Posterior vena cava (tissue), 2 donors: ENCODE measurements at regions not wholly inside any gene's neighbourhood (a gene's known extent, or its start where the extent isn't known, plus 50 kb on each side); places are given as distances from the start of the nearest gene placed in this dataset.

Source experiments
- DNase-seq: peaks from one replicate; pipeline ENCODE4 v3.0.0-alpha.2; 2020; ENCODE audit warnings: low spot score
- intact Hi-C, 2 donors: fragments of 100-400 bp; cut with DNase I; formaldehyde crosslinking; loops; one replicate each; pipeline versions ENCODE4 v1.14.1 to v1.14.2; 2022 to 2023
- donor health status: DM: yes; HTN: yes; CAD: no.
- donor health status: DM: yes; HTN: yes; CAD: no.

DNA sequence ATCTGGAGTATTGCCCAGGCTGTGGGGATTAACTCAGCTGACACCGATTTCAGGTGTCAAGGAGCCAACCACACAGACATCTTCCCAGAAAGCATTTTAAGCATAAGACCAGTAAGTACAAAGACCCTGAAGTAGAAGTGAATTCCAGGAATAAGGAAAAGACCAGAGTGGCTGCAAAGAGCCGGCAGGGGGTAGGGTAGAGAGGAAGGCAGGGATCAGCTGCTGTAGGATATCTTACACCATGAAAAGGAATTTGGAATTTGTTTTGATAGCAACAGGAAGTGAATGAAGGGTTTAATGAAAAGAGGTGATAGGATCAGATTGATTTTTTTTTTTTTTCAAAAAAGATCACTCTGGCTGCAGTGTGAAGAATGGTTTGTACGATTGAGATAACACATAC, 113.6 kb upstream of the PPARGC1A start:
- no peak for DNase-seq
- intact Hi-C loops, result no loop called here

DNA sequence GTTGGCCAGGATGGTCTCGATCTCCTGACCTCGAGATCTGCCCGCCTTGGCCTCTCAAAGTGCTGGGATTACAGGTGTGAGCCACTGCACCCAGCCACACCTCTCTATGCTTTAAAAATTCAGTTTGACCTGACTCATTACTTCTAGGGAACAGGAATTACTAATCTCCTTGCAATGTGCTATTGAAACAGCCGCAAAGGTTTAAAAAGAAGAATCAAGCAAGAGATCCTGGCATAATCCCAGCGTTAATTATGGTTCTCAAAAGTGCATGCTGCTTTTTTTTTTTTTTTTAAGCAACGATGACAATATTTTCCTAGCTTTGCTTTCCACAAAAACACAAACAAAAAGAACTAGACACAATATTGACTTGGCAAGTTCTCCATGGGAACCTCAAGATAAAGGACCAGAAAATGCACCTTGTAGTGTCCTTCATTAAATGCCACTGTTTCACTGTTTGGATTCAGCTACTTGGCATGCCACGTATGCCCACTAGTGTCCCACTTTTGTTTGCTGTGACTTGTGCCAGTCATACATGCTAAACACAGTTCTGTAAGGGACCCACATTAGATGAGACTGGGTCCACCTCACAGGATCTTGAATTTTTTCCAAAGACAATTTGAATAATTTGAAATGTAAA, 112.6 kb upstream of the PPARGC1A start:
- intact Hi-C loops, result no loop called here
- no peak for DNase-seq

- intact Hi-C loops, result no loop called here
- DNase-seq, result no peak
These were observed 111.9 kb upstream of the PPARGC1A start for GRCh38 chr4:24001486-24002329.

- no peak for DNase-seq
- intact Hi-C loops, result no loop called here
These were observed 110.6 kb upstream of the PPARGC1A start for GRCh38 chr4:24000470-24000831.

GRCh38 chr4:23999714-24000469, 110.0 kb upstream of the PPARGC1A start:
- intact Hi-C loops, result loop anchor here in 1 of 2 donors (5.0 kb wide), 1 partner anchor 278 kb away; no protein-coding TSS in a partner anchor

DNA sequence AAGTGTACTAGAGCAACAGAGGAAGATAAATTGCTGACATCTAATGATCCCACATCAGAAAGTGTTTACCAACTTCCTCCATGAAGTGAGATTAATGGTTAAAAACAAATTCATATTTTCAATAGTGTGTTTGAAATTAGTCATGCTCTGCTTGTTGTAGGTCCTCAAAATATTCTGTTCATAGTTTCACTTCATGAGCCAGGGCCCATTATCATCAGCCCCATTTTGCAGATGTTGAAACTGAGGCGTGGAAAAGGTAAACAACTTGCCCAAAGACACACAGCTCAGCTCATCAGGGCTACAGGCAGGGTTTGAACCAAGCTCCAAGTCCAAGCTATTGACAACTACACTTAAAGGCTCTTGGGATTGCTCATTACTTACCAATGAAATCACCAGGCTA, 103.5 kb upstream of the PPARGC1A start:
- intact Hi-C loops, result no loop called here
- no peak for DNase-seq

More at GRCh38 chr4:23999714-24000469, 110.0 kb upstream of the PPARGC1A start:
- DNase-seq, result no peak

GRCh38 chr4:23991444-23991843, 101.6 kb upstream of the PPARGC1A start:
- intact Hi-C loops, result no loop called here
- DNase-seq, result no peak

GRCh38 chr4:23986270-23986669, 96.4 kb upstream of the PPARGC1A start:
- intact Hi-C loops, result no loop called here
- no peak for DNase-seq

DNA sequence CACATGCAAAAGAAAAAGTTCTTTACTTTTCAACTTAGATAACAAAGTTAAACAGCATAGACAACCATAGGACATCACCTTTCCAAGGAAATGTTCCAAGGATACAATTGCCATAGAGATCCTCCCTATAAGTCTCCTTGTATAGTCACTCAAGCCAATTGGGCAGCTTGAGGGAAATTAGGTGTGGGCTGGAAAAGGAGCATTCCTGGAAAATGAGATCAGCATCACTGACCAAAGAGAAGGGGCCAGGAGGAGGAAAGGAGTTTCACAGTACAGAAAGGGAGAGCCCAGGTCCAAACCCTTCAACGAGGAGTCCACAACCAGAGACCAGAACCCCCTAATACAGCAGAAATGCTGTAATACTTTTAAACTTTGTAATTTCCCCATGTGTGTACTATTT, 91.5 kb upstream of the PPARGC1A start:
- intact Hi-C loops, result no loop called here

DNA sequence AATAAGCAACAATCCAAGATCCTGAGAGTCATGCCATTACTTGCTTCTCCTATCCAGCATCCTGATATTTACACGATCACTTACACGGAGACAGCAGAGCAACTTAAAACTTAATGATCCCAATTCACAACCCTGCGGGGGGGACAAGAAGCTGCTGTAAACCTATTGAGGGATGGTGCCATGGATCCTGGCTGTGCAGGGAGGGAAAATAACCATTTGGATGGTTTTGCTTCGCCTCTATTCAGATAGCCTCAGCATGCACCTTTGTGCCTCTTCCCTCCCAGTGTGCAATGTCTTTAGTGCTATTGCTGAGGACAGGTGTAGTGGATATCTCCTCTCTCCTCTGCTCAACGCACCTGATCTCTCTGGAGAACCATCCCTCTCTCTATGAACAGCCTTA, 89.7 kb upstream of the PPARGC1A start:
- intact Hi-C loops, result no loop called here
- no peak for DNase-seq

More for the DNA sequence above, 91.5 kb upstream of the PPARGC1A start:
- no peak for DNase-seq

DNA sequence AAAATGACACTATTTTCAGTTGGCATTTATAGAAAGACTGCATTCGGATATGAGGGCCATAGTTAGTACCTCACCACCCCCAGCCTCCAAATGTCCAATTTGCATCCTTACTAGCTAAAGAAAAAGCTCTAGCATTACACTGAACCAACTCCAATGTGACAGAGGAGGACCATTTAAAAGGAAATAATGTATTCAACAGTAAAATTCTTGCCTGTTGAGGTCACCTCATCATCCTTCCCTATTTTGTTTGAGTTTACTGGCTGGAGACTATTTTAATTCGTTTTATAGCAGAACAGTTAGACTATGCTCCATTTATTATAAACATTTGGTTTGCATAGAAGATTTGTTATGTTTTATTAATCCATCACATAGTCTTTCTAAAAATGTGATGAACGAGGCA, 88.2 kb upstream of the PPARGC1A start:
- intact Hi-C loops, result no loop called here
- no peak for DNase-seq

- DNase-seq, result no peak
- intact Hi-C loops, result no loop called here
These were observed 86.6 kb upstream of the PPARGC1A start for GRCh38 chr4:23976423-23976822.

- no peak for DNase-seq
- intact Hi-C loops, result no loop called here
These were observed 83.5 kb upstream of the PPARGC1A start for GRCh38 chr4:23973308-23973855.

GRCh38 chr4:23972805-23973204, 83.0 kb upstream of the PPARGC1A start:
- intact Hi-C loops, result no loop called here
- DNase-seq, result no peak

DNA sequence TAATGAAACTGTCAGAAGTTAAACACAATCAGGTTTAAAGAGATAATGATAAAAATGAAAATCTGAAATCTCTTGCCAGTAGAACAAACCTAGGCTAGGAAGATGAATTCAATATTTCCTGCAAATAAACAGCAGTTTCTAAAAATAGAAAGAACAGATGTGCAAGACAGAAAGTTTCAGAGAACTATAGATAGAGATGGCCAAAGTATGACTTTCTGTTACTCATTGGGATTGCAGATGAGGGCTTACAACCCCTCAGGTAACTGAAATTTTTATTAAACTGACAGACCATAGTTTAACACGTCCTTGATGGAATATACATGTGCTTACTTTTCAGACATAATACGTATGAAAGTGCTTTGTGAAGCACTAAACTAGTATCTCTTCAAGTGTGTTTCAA, 82.3 kb upstream of the PPARGC1A start:
- intact Hi-C loops, result no loop called here

GRCh38 chr4:23970201-23970850, 80.5 kb upstream of the PPARGC1A start:
- DNase-seq, result no peak
- intact Hi-C loops, result no loop called here

More for the DNA sequence above, 82.3 kb upstream of the PPARGC1A start:
- DNase-seq, result no peak

- intact Hi-C loops, result no loop called here
- no peak for DNase-seq
These were observed 79.8 kb upstream of the PPARGC1A start for GRCh38 chr4:23969635-23970145.

GRCh38 chr4:23967281-23967680, 77.4 kb upstream of the PPARGC1A start:
- no peak for DNase-seq
- intact Hi-C loops, result no loop called here

DNA sequence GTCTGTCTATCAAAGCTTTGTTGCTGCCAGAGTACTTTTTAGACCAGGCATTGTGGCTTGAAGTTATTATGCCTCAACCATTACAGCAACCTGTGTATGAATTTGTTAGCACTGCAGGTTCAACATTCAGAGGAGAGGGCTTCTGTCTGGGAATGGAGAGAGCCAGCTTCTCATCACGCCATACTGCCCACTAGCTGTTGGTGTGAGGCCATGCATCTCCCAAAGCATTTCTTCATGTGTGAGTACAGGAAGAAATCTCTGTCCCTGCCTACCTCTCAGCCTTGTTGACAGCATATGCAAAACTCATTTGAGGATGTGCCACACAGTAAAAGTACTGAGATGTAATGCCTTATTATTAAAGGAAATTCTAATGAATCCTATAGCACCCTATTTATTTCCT, 76.9 kb upstream of the PPARGC1A start:
- no peak for DNase-seq
- intact Hi-C loops, result no loop called here
